Left ventricle myocardium inferior (tissue), 1 donor: ENCODE measurements at regions not wholly inside any gene's neighbourhood (a gene's known extent, or its start where the extent isn't known, plus 50 kb on each side); places are given as distances from the start of the nearest gene placed in this dataset.

Experiments used
- DNase-seq: peaks from one replicate; pipeline ENCODE4 v3.0.0-alpha.2; 2020
- H3K27ac ChIP-seq: fragments of 200-600 bp; replicated peaks from 2 replicates; pipeline ENCODE4 v1.8.0; 2021
- H3K27me3 ChIP-seq: fragments of 200-600 bp; 2 replicates; pipeline ENCODE4 v1.8.0; 2021; ENCODE audit warnings: low read depth
- H3K36me3 ChIP-seq: fragments of 200-600 bp; 2 replicates; pipeline ENCODE4 v1.8.0; 2021
- H3K4me1 ChIP-seq: fragments of 200-600 bp; 2 replicates; pipeline ENCODE4 v1.8.0; 2021
- H3K4me3 ChIP-seq: fragments of 200-600 bp; 2 replicates; pipeline ENCODE4 v1.8.0; 2021; ENCODE audit warnings: mild to moderate bottlenecking, moderate library complexity
- H3K9me3 ChIP-seq: fragments of 200-600 bp; replicated peaks from 2 replicates; pipeline ENCODE4 v1.8.0; 2021
- intact Hi-C: fragments of 100-400 bp; cut with micrococcal nuclease; formaldehyde crosslinking; loops from one replicate; pipeline ENCODE4 v1.11.0; 2022
- TF ChIP-seq, protein P1 (sequence below): fragments of 200-600 bp; IDR thresholded peaks from 2 replicates; pipeline ENCODE4 v1.8.0; 2021; ENCODE audit warnings: antibody characterized with exemption, mild to moderate bottlenecking, borderline replicate concordance
- donor health status: DM: no; HTN: yes; CAD: no; lungs with severe emphysema.

DNA sequence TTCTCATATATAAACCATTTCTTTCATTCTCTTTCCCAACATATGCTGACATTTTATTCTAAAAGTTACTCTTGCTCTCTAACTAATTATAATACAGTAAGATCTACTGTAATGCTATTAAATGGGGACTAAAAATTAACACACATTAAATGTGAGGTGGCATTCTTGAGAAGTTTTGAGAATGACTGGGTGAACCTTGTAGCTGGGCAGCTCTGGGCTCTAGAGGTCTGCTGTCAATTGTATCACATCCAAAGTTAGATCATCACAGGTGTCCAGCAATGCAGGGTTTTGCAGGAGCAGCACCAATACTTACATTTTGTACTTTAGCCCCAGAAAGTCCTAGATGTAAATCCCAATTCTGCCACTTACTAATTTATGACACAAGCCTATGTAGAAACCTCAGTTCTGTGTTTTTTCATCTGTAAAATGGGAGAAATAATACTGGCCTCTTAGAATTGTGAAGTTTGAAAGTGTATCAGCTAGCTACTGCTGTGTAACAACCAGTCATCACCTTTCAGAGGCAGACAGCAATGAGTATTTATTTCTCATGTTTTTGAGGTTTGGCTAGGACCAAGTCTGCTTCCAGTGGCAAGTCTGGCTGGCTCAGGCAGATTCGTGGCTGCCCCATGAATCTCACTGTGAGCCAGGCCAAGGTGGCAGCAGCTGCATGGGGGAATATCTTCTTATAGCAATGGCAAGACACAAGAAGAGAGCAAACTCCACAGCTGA is 79.6 kb upstream of the EMX2 start:
- Histone ChIP-seq H3K27ac (no peak overlapping the region), H3K36me3 (no peaks in the 10 kb centered on the region), H3K27me3 (peaks cover 36% of the 10 kb centered on the region)

DNA sequence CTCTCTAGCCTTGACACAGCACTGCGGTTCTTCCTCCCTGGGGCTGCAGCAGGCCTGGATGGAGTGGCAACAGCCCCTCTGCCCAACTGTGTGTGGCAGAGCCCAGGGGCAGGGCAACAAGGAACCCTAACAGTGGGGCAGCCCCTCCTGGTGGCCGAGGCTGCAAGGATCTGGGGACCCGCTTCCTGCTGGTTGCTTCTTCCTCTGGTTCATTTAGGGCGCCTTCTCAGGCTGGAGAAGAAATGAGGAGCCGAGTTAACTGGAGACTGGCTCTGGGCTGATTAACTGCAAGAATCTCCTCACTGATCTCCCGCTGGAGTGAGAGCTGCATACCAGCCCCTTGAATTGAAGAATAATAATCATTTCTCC is 80.1 kb upstream of the EMX2 start:
- no peak overlapping the region for H3K27ac ChIP-seq
- no peak overlapping the region for H3K4me3 ChIP-seq
- intact Hi-C loops = no loop called here
- H3K27me3 ChIP-seq = peaks cover 41% of the 10 kb centered on the region
- no peaks in the 10 kb centered on the region for H3K36me3 ChIP-seq
- peaks cover 8% of the 10 kb centered on the region for H3K9me3 ChIP-seq
- DNase-seq = no peak
- TF ChIP-seq, protein P1, sequence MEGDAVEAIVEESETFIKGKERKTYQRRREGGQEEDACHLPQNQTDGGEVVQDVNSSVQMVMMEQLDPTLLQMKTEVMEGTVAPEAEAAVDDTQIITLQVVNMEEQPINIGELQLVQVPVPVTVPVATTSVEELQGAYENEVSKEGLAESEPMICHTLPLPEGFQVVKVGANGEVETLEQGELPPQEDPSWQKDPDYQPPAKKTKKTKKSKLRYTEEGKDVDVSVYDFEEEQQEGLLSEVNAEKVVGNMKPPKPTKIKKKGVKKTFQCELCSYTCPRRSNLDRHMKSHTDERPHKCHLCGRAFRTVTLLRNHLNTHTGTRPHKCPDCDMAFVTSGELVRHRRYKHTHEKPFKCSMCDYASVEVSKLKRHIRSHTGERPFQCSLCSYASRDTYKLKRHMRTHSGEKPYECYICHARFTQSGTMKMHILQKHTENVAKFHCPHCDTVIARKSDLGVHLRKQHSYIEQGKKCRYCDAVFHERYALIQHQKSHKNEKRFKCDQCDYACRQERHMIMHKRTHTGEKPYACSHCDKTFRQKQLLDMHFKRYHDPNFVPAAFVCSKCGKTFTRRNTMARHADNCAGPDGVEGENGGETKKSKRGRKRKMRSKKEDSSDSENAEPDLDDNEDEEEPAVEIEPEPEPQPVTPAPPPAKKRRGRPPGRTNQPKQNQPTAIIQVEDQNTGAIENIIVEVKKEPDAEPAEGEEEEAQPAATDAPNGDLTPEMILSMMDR = no peak
- H3K4me1 ChIP-seq = no peaks in the 10 kb centered on the region

More for the DNA sequence above, 79.6 kb upstream of the EMX2 start:
- Histone ChIP-seq H3K4me1 (no peaks in the 10 kb centered on the region), H3K4me3 (no peak overlapping the region), H3K9me3 (peaks cover 8% of the 10 kb centered on the region)
- DNase-seq = no peak
- TF ChIP-seq, protein P1 = no peak
- intact Hi-C loops = no loop called here

DNA sequence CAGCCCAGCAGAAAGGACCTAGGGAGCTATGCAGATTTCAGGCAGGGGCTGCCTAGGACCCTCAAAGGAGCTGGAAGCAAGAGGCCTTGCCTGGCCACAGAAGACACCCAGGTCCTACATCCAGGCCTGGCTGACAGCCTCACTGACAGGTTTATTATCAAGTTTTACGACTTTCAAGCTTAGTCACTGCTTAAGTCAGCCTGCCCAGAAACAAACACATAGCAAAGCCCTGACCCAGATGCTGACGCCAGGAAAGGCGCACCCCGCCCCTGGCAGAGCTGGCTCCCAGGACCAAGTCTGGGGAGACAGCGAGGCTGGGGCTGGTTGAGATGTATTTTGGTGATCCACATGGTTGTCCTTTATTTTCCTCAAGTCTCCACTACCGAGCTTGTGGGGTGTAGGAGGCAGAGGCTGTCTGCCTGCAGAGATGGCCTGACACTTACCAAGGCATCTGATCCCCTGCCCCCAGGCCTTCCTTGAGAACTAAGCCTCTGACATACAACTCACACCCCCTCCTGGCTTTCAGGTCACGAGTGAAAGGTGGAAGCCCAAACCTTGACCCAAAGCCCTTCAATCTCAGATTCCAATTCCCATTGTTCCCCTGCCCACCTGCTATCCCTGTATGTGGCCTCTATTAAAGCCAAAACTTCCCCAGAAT is 80.7 kb upstream of the EMX2 start:
- intact Hi-C loops = no loop called here
- Histone ChIP-seq H3K9me3 (peaks cover 8% of the 10 kb centered on the region), H3K36me3 (no peaks in the 10 kb centered on the region), H3K4me1 (no peaks in the 10 kb centered on the region), H3K27ac (no peak overlapping the region), H3K4me3 (no peak overlapping the region), H3K27me3 (peaks cover 41% of the 10 kb centered on the region)
- TF ChIP-seq, protein P1 = no peak
- DNase-seq = no peak

DNA sequence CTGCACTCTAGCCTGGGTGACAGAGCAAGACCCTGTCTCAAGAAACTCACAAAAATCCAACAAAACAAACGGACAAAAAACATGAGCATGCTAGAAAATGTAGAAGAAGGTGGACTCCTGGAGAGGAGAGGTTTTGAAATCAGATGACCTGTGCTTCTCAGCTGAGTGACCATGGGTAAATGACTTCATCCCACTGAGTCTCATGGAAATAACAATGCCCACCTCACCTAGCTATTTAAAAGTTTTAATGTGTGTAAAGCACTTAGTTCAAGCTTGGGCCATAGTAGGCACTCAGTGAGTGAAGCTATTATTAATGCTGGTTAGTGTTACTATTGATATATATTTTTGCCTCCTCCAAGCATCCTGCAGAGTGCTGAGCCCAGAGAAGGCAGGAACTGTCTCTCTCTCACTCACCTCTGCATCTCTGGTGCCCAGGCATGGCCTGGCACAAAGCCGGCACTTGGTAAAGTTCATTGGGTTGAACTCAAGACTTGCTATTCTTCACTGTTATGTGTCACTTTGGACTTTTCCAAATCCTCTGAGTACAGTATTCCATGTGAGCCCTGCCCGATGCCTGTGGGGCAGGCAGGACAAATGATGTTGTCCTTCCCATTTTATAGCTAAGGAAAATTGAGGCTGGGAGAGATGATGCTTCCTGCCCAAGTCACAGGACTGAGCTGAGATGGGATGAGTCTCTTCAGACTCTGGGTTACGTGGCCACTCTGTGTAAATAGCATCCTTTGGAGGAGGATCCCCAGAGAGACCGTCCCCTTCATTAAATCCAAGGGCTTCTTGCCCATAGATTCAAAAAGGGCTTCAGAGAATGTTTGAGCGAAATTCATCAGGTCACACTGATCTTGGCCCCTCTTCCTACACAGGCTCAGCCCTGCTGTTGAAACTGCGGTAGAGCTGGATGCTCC is 81.4 kb upstream of the EMX2 start:
- intact Hi-C loops = no loop called here
- no peaks in the 10 kb centered on the region for H3K4me1 ChIP-seq
- H3K4me3 ChIP-seq = no peak overlapping the region
- TF ChIP-seq, protein P1 = no peak
- peaks cover 43% of the 10 kb centered on the region for H3K27me3 ChIP-seq
- peaks cover 8% of the 10 kb centered on the region for H3K9me3 ChIP-seq
- no peak for DNase-seq
- no peaks in the 10 kb centered on the region for H3K36me3 ChIP-seq
- H3K27ac ChIP-seq = no peak overlapping the region

DNA sequence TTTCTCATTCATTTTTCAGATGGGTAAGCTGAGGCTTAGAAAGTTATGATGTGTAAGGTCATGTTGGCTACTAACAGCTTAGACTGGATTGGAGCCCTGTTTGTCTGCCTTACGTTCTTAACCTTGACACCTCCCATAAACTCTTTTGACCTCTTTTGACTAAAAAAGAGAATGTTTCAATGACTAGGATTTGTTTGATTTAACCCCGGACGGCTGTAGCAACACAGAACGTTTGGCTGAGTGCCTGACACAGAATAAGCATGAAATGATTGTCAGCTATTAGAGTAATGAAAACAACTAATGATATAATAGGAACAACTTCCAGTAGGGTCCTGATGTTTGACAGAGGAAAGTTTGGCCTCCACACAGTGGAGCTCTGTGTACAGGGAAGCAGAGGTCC is 83.3 kb upstream of the PDZD8 start:
- H3K4me3 ChIP-seq = no peak overlapping the region
- no peak for DNase-seq
- H3K4me1 ChIP-seq = no peaks in the 10 kb centered on the region
- intact Hi-C loops = no loop called here
- no peaks in the 10 kb centered on the region for H3K36me3 ChIP-seq
- peaks cover 57% of the 10 kb centered on the region for H3K27me3 ChIP-seq
- peaks cover 7% of the 10 kb centered on the region for H3K9me3 ChIP-seq
- H3K27ac ChIP-seq = no peak overlapping the region
- TF ChIP-seq, protein P1 = no peak
